GM23338 (cell line): ENCODE measurements at regions not wholly inside any gene's neighbourhood (a gene's known extent, or its start where the extent isn't known, plus 50 kb on each side); places are given as distances from the start of the nearest gene placed in this dataset.

Source experiments
- ATAC-seq: fragments of 200-7000 bp; cut with Tn5 transposase; 3 replicates; pipeline ENCODE4 v1.9.1; 2020
- DNase-seq: peaks from one replicate; pipeline ENCODE4 v3.0.0-alpha.2; 2015; ENCODE audit warnings: low spot score
- H2AFZ ChIP-seq: fragments of 200-600 bp; sonication (generic); 2 replicates; pipeline ENCODE4 v1.8.0; 2016; ENCODE audit warnings: antibody characterized with exemption, mild to moderate bottlenecking, moderate library complexity
- H3F3A ChIP-seq: fragments of 200-600 bp; sonication (generic); replicated peaks from 2 replicates; pipeline ENCODE4 v1.8.0; 2017; ENCODE audit warnings: antibody characterized with exemption, mixed run types, low read depth
- H3K27ac ChIP-seq: fragments of 200-600 bp; sonication (generic); 2 replicates; pipeline ENCODE4 v1.6.1; 2016; ENCODE audit warnings: low read depth
- H3K27me3 ChIP-seq: fragments of 200-600 bp; sonication (generic); 2 replicates; pipeline ENCODE4 v1.8.0; 2016; ENCODE audit warnings: mild to moderate bottlenecking, mixed run types, moderate library complexity; ENCODE audit not compliant: insufficient read depth
- H3K36me3 ChIP-seq: fragments of 200-600 bp; sonication (generic); 2 replicates; pipeline ENCODE4 v1.8.0; 2016; ENCODE audit warnings: mild to moderate bottlenecking; ENCODE audit not compliant: insufficient read depth
- H3K4me1 ChIP-seq: fragments of 200-600 bp; sonication (generic); 2 replicates; pipeline ENCODE4 v1.8.0; 2016; ENCODE audit warnings: mild to moderate bottlenecking, moderate library complexity; ENCODE audit not compliant: insufficient read depth
- H3K4me2 ChIP-seq: fragments of 200-600 bp; sonication (generic); 2 replicates; pipeline ENCODE4 v1.7.1; 2017; ENCODE audit warnings: mixed run types
- H3K4me3 ChIP-seq: fragments of 200-600 bp; sonication (generic); 2 replicates; pipeline ENCODE4 v1.6.1; 2016; ENCODE audit warnings: mixed run types
- H3K79me2 ChIP-seq: fragments of 200-600 bp; sonication (generic); replicated peaks from 2 replicates; pipeline ENCODE4 v1.8.0; 2017; ENCODE audit warnings: mild to moderate bottlenecking; ENCODE audit not compliant: insufficient read depth
- H3K9me2 ChIP-seq: fragments of 200-600 bp; sonication (generic); 2 replicates; pipeline ENCODE4 v1.8.0; 2017; ENCODE audit not compliant: insufficient read depth
- H4K20me1 ChIP-seq: fragments of 200-600 bp; sonication (generic); replicated peaks from 2 replicates; pipeline ENCODE4 v1.8.0; 2017; ENCODE audit warnings: mild to moderate bottlenecking; ENCODE audit not compliant: insufficient read depth
- H3K27ac Mint-ChIP-seq: 2 replicates; pipeline ENCODE4 v1.8.0; 2020; ENCODE audit warnings: inconsistent platforms, mild to moderate bottlenecking, moderate library complexity, mixed read lengths
- H3K27me3 Mint-ChIP-seq: 3 replicates; pipeline ENCODE4 v1.8.0; 2022; ENCODE audit warnings: low read depth, mild to moderate bottlenecking, moderate library complexity, mixed read lengths, inconsistent platforms; ENCODE audit not compliant: insufficient read depth, poor library complexity
- H3K36me3 Mint-ChIP-seq: 3 replicates; pipeline ENCODE4 v1.8.0; 2021; ENCODE audit warnings: low read depth, mild to moderate bottlenecking, inconsistent platforms, moderate library complexity, mixed read lengths
- H3K4me1 Mint-ChIP-seq: 3 replicates; pipeline ENCODE4 v1.8.0; 2020; ENCODE audit warnings: mild to moderate bottlenecking, inconsistent platforms, mixed read lengths
- H3K4me3 Mint-ChIP-seq: 3 replicates; pipeline ENCODE4 v1.8.0; 2021; ENCODE audit warnings: moderate library complexity, mild to moderate bottlenecking, inconsistent platforms, mixed read lengths
- H3K9me3 Mint-ChIP-seq: 3 replicates; pipeline ENCODE4 v1.8.0; 2020; ENCODE audit warnings: moderate library complexity, mild to moderate bottlenecking, inconsistent platforms, mixed read lengths
- CREB1 ChIP-seq: fragments of 250-450 bp; sonication (Bioruptor Pico); IDR thresholded peaks from 2 replicates; pipeline ENCODE4 v1.5.0; 2020; ENCODE audit warnings: low read depth, mild to moderate bottlenecking, moderate library complexity
- EZH2 ChIP-seq: fragments of 200-600 bp; sonication (generic); IDR thresholded peaks from one replicate; pipeline ENCODE4 v1.8.0; 2017; ENCODE audit warnings: antibody characterized with exemption, mild to moderate bottlenecking, low read depth; ENCODE audit not compliant: unreplicated experiment
- EZH2phosphoT487 ChIP-seq: fragments of 200-600 bp; sonication (generic); IDR thresholded peaks from one replicate; pipeline ENCODE4 v1.8.1; 2018; ENCODE audit warnings: antibody characterized with exemption; ENCODE audit not compliant: unreplicated experiment
- JUNB ChIP-seq: IDR thresholded peaks from one replicate; pipeline ENCODE4 v1.6.1; 2016; ENCODE audit warnings: antibody characterized with exemption; ENCODE audit not compliant: unreplicated experiment
- NANOG ChIP-seq: IDR thresholded peaks from 2 replicates; pipeline ENCODE4 v1.6.1; 2016; ENCODE audit warnings: antibody characterized with exemption, borderline replicate concordance
- POLR2AphosphoS5 ChIP-seq: IDR thresholded peaks from 2 replicates; pipeline ENCODE4 v1.6.1; 2016; ENCODE audit warnings: antibody characterized with exemption, low read depth
- STAT1 ChIP-seq: IDR thresholded peaks from one replicate; pipeline ENCODE4 v1.6.1; 2016; ENCODE audit warnings: antibody characterized with exemption; ENCODE audit not compliant: unreplicated experiment
- ZNF114 ChIP-seq: fragments of 250-450 bp; sonication (Bioruptor Pico); IDR thresholded peaks from 2 replicates; pipeline ENCODE4 v1.5.0; 2020; ENCODE audit warnings: mild to moderate bottlenecking, moderate library complexity
- ZNF331 ChIP-seq: fragments of 250-450 bp; sonication (Bioruptor Pico); IDR thresholded peaks from 2 replicates; pipeline ENCODE4 v1.5.0; 2020; ENCODE audit warnings: low read depth, mild to moderate bottlenecking, moderate library complexity
- TF ChIP-seq, protein P1 (sequence below): IDR thresholded peaks from 2 replicates; pipeline ENCODE4 v1.6.1; 2016; ENCODE audit warnings: antibody characterized with exemption
- TF ChIP-seq, protein P2 (sequence below): IDR thresholded peaks from one replicate; pipeline ENCODE4 v1.6.1; 2018; ENCODE audit warnings: antibody characterized with exemption; ENCODE audit not compliant: unreplicated experiment
- TF ChIP-seq, protein P3 (sequence below): fragments of 250-450 bp; sonication (Bioruptor Pico); IDR thresholded peaks from 2 replicates; pipeline ENCODE4 v1.5.0; 2020; ENCODE audit warnings: mild to moderate bottlenecking, moderate library complexity
- TF ChIP-seq, protein P4 (sequence below), 2 experiments: fragments of 200-600 bp in 1 of 2; sonication (generic) in 1 of 2; conservative IDR thresholded peaks; 2 replicates each; pipeline versions ENCODE4 v1.5.1 to v1.6.1; 2016 to 2017; ENCODE audit warnings: antibody characterized with exemption in 2 of 2, low read depth in 2 of 2, mild to moderate bottlenecking in 2 of 2, moderate library complexity in 1 of 2

DNA sequence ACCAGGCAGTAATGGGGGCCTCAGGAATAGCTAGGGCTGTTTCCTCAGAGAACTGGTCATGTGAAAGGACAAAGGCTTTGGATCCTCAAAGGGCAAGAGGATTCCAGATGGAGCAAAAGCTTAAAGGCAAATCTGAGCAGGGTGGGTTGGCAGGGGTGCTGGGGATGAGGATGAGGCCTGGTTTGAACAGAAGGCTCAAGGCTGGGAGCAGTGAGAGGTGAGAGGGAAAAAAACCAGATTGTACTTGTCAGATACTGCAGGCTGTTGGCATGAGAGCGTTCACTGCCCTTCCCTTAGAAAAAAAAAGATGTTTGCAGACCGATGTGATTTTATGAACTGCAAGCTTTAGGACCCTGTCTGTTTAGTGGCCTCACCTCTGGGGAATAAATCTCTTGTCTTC, 63.4 kb downstream of the PABIR2 start:
- no peaks in the 10 kb centered on the region for H3K27me3 ChIP-seq
- Mint-ChIP-seq H3K4me3 (no peak overlapping the region), H3K4me1 (peaks cover 32% of the 10 kb centered on the region), H3K27me3 (peaks cover 3% of the 10 kb centered on the region), H3K9me3 (no peaks in the 10 kb centered on the region), H3K36me3 (no peaks in the 10 kb centered on the region), H3K27ac (no peak overlapping the region)
- H2AFZ ChIP-seq = no peak overlapping the region
- no peaks in the 10 kb centered on the region for H3K36me3 ChIP-seq
- TF ChIP-seq, protein P1, sequence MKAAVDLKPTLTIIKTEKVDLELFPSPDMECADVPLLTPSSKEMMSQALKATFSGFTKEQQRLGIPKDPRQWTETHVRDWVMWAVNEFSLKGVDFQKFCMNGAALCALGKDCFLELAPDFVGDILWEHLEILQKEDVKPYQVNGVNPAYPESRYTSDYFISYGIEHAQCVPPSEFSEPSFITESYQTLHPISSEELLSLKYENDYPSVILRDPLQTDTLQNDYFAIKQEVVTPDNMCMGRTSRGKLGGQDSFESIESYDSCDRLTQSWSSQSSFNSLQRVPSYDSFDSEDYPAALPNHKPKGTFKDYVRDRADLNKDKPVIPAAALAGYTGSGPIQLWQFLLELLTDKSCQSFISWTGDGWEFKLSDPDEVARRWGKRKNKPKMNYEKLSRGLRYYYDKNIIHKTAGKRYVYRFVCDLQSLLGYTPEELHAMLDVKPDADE = no peak
- TF ChIP-seq JUNB = no peak
- TF ChIP-seq, protein P2, sequence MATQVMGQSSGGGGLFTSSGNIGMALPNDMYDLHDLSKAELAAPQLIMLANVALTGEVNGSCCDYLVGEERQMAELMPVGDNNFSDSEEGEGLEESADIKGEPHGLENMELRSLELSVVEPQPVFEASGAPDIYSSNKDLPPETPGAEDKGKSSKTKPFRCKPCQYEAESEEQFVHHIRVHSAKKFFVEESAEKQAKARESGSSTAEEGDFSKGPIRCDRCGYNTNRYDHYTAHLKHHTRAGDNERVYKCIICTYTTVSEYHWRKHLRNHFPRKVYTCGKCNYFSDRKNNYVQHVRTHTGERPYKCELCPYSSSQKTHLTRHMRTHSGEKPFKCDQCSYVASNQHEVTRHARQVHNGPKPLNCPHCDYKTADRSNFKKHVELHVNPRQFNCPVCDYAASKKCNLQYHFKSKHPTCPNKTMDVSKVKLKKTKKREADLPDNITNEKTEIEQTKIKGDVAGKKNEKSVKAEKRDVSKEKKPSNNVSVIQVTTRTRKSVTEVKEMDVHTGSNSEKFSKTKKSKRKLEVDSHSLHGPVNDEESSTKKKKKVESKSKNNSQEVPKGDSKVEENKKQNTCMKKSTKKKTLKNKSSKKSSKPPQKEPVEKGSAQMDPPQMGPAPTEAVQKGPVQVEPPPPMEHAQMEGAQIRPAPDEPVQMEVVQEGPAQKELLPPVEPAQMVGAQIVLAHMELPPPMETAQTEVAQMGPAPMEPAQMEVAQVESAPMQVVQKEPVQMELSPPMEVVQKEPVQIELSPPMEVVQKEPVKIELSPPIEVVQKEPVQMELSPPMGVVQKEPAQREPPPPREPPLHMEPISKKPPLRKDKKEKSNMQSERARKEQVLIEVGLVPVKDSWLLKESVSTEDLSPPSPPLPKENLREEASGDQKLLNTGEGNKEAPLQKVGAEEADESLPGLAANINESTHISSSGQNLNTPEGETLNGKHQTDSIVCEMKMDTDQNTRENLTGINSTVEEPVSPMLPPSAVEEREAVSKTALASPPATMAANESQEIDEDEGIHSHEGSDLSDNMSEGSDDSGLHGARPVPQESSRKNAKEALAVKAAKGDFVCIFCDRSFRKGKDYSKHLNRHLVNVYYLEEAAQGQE = no peak
- no peak for TF ChIP-seq EZH2
- TF ChIP-seq ZNF331 (CRISPR knock-in tag) = no peak
- no peak for TF ChIP-seq NANOG
- no peak for TF ChIP-seq ZNF114
- TF ChIP-seq EZH2phosphoT487 = no peak
- TF ChIP-seq, protein P3, sequence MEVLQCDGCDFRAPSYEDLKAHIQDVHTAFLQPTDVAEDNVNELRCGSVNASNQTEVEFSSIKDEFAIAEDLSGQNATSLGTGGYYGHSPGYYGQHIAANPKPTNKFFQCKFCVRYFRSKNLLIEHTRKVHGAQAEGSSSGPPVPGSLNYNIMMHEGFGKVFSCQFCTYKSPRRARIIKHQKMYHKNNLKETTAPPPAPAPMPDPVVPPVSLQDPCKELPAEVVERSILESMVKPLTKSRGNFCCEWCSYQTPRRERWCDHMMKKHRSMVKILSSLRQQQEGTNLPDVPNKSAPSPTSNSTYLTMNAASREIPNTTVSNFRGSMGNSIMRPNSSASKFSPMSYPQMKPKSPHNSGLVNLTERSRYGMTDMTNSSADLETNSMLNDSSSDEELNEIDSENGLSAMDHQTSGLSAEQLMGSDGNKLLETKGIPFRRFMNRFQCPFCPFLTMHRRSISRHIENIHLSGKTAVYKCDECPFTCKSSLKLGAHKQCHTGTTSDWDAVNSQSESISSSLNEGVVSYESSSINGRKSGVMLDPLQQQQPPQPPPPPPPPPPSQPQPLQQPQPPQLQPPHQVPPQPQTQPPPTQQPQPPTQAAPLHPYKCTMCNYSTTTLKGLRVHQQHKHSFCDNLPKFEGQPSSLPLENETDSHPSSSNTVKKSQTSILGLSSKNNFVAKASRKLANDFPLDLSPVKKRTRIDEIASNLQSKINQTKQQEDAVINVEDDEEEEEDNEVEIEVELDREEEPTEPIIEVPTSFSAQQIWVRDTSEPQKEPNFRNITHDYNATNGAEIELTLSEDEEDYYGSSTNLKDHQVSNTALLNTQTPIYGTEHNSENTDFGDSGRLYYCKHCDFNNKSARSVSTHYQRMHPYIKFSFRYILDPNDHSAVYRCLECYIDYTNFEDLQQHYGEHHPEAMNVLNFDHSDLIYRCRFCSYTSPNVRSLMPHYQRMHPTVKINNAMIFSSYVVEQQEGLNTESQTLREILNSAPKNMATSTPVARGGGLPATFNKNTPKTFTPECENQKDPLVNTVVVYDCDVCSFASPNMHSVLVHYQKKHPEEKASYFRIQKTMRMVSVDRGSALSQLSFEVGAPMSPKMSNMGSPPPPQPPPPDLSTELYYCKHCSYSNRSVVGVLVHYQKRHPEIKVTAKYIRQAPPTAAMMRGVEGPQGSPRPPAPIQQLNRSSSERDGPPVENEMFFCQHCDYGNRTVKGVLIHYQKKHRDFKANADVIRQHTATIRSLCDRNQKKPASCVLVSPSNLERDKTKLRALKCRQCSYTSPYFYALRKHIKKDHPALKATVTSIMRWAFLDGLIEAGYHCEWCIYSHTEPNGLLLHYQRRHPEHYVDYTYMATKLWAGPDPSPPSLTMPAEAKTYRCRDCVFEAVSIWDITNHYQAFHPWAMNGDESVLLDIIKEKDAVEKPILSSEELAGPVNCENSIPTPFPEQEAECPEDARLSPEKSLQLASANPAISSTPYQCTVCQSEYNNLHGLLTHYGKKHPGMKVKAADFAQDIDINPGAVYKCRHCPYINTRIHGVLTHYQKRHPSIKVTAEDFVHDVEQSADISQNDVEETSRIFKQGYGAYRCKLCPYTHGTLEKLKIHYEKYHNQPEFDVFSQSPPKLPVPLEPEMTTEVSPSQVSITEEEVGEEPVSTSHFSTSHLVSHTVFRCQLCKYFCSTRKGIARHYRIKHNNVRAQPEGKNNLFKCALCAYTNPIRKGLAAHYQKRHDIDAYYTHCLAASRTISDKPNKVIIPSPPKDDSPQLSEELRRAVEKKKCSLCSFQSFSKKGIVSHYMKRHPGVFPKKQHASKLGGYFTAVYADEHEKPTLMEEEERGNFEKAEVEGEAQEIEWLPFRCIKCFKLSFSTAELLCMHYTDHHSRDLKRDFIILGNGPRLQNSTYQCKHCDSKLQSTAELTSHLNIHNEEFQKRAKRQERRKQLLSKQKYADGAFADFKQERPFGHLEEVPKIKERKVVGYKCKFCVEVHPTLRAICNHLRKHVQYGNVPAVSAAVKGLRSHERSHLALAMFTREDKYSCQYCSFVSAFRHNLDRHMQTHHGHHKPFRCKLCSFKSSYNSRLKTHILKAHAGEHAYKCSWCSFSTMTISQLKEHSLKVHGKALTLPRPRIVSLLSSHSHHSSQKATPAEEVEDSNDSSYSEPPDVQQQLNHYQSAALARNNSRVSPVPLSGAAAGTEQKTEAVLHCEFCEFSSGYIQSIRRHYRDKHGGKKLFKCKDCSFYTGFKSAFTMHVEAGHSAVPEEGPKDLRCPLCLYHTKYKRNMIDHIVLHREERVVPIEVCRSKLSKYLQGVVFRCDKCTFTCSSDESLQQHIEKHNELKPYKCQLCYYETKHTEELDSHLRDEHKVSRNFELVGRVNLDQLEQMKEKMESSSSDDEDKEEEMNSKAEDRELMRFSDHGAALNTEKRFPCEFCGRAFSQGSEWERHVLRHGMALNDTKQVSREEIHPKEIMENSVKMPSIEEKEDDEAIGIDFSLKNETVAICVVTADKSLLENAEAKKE (CRISPR knock-in tag) = no peak
- no peak for TF ChIP-seq STAT1
- TF ChIP-seq POLR2AphosphoS5 = no peak
- TF ChIP-seq CREB1 (CRISPR knock-in tag) = no peak
- TF ChIP-seq, protein P4, sequence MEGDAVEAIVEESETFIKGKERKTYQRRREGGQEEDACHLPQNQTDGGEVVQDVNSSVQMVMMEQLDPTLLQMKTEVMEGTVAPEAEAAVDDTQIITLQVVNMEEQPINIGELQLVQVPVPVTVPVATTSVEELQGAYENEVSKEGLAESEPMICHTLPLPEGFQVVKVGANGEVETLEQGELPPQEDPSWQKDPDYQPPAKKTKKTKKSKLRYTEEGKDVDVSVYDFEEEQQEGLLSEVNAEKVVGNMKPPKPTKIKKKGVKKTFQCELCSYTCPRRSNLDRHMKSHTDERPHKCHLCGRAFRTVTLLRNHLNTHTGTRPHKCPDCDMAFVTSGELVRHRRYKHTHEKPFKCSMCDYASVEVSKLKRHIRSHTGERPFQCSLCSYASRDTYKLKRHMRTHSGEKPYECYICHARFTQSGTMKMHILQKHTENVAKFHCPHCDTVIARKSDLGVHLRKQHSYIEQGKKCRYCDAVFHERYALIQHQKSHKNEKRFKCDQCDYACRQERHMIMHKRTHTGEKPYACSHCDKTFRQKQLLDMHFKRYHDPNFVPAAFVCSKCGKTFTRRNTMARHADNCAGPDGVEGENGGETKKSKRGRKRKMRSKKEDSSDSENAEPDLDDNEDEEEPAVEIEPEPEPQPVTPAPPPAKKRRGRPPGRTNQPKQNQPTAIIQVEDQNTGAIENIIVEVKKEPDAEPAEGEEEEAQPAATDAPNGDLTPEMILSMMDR (conservative IDR thresholded peaks at IDR 0.05; ENCODE audit: low read depth in 2 of 2) = no peak
- no peak overlapping the region for H3K4me3 ChIP-seq
- no peak overlapping the region for H3K27ac ChIP-seq
- DNase-seq = no peak
- no peaks in the 10 kb centered on the region for H3F3A ChIP-seq
- no peak overlapping the region for H3K4me2 ChIP-seq
- no peaks in the 10 kb centered on the region for H4K20me1 ChIP-seq
- ATAC-seq = no peak
- H3K9me2 ChIP-seq = no peaks in the 10 kb centered on the region
- H3K79me2 ChIP-seq = no peaks in the 10 kb centered on the region
- peaks cover 6% of the 10 kb centered on the region; the same call in 1 of the 2 replicates for H3K4me1 ChIP-seq
